NCI-H187 (cell line): ENCODE measurements at regions not wholly inside any gene's neighbourhood (a gene's known extent, or its start where the extent isn't known, plus 50 kb on each side); places are given as distances from the start of the nearest gene placed in this dataset.

Experiments used
- DNase-seq, 2 experiments: peaks; one replicate each; lab custom pipeline; 2025; lab: John Stamatoyannopoulos, UW

DNA sequence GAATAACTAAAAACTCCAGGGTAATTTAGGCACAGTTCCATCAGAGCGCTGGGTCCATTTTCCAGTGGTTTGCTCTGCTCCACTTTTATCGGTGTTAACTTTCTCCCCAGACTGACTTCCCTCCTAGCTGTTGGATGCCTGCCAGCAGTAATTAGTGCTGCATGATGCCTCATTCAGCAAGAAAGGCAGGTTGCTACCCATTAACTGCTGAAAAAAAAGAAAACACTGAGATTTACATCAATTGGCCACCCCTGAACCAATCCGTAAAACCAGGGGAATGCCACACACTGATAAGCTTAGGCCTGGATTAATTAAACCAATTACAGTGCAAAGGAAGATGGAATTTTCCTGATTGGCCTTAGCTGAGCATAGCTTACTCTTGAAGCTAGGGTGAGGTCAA, 182.4 kb upstream of the CXXC4 start:
- no peak for DNase-seq

DNA sequence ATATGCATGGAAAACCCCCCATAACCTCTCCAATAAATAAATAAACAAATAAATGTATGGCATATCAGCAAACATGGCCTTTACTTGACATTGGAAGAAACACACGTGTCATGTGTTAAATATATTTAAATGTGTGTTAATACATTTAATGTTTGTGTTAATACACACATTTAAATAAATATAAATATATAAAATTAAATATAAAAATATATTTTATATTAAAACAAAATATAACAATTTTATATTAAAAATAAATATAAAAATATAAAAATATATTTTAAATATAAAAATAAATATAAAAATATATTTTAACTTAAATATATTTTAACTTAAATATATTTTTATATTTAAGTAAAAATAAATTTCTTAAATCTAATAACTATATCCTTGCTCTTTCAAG, 187.6 kb upstream of the CXXC4 start:
- no peak for DNase-seq

DNA sequence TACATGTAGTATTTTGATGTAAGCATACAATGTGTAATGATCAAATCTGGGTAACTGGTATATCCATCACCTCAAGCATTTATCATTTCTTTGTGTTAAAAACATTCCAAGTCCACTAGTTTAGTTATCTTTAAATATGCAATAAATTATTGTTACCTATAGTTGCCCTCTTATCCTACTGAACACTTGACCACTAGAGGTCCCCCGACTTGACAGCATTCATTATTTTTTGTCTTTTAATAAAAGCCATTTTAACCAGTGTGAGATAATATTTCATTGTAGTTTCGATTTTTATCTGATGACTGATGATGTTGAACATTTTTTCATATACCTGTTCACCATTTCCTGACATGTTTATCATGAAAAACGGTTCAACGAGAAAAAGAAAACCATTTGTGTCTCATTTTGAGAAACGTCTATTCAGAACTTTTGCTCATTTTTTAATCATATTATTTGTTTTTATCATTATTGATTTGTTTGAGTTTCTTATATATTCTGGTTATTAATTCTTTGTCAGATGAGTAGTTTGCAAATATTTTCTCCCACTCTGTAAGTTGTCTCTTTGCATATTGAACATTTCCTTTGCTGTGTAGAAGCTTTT, 199.0 kb upstream of the CXXC4 start:
- no peak for DNase-seq

DNA sequence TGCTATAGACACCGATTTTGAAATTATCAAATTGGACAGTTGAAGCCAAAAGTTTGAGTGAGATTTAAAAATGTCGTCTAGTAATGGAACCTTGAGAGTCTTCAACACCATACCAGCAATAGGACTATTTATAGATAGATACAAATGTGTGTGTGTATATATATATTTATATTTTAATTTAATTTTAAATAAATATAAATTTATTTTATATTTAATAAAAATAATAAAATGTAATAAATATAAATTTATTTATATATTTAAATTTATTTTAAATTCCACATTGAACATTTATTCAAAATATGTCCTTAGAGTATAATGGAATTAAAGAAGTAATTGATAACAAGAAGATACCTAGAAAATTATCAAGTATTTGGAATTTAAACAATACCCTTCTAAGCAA, 221.9 kb upstream of the CXXC4 start:
- no peak for DNase-seq

DNA sequence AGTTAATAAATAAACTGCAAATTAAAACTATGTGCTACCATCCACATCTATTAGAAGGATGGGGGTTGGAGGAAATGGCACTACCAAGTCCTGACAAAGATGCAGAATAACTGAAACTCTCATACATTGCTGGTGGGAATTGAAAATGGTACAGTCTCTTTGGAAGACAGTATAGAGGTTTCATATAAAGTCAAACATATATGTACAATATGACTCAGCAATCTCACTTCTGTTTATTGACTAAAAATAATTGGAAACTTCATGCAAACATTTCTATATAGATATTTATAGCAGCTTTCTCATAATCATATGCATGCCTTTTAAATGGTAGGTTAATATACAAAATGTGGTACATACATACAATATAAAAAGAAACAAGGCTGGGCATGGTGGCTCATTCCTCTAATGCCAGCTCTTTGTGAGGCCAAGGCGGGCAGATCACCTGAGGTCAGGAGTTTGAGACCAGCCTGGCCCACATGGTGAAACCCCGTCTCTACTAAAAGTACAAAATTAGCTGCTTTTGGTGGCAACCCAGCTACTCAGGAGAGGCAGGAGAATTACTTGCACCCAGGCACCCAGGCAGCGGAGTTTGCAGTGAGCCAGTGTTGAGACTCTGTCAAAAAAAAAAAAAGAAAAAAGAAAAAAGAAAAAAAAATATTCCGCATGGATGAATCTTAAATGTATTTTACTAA, 225.0 kb upstream of the CXXC4 start:
- no peak for DNase-seq

DNA sequence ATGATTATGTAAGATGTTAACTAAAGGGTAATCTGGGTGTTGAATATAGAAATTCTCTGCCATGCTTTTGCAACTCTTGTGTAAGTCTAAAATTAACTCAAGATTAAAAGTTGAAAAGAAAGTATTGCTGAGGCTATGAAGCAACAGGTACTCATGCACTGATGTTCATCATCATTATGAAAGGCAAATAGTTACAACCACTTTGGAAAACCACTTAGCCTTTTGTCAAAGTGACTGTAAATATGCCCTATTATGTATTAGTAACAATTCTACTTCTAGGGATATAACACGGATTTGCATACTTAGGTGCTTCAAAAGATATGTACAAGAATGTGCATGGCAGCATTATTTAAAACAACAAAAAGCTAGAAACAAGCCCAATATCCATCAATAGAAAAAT, 227.8 kb upstream of the CXXC4 start:
- DNase-seq = no peak

DNA sequence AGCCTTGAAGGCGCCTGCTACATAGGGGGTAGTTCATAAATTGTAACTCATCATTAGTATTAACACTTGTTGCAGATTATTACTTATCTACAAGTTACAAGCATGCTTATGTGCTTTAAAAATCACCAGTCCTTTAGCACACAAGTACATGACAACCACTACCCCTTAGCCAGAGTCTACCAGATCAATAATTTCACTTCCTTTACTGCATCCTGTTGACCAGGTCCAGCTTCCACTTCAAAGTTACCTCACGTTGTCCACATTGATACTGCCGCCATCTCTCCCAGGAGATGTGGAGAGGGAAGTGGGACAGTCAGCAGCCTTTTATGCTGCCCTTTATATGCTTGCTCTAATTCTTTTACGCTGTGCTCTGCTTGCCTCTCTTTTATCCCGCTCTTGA, 231.3 kb upstream of the CXXC4 start:
- DNase-seq = no peak

DNA sequence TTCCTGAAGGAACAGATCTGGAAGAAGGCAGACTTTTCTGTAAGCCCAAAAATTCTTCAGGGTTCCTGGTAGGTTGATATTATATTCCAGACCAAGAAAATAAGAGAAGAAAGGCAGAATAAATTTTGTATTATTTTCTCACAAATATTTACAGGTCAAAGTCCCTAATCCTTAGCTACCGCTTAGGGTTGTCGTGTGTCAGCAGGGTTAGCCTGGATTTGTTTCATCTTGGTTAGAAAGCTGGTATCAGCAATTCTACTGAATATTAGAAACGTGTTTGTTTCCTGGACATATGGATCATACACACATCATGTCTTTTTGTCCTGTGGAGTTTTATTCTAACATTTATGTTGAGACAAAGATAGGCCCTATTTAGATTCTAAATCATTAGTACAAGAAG, 232.9 kb upstream of the CXXC4 start:
- DNase-seq = no peak

DNA sequence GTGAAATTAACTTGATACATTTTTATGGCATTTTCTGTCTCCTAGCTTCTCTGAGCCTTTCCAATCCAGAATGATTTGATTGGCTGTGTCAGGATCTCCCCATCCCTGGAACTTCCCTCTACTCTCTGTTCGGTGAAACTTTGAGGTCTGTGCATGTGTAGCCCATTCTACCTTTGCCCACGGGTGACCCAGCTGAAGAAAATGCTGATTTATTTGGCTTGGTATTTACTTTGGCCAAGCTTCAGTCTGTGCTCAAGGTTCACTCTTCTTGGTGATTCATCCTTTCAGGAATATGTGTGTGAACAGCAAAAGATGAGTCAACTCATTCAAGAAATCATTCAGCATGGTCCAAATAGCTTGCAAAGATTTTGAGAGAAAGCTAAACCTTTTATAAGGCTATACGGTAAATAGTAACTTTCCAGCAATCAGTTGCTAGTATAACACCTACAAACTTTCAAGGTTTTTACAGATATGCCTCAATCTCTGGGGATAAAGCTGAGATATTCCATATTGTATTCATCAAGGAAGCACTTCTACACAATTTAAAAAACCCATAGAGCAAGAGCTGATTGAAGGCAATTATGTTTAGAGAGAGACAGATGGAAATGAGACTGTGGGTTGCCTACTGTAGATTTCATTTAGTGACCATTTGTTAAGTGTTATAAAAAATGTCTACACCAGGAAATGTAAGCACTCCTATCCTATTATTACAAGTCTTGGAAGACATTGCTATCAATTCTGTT, 233.9 kb upstream of the CXXC4 start:
- DNase-seq = no peak

DNA sequence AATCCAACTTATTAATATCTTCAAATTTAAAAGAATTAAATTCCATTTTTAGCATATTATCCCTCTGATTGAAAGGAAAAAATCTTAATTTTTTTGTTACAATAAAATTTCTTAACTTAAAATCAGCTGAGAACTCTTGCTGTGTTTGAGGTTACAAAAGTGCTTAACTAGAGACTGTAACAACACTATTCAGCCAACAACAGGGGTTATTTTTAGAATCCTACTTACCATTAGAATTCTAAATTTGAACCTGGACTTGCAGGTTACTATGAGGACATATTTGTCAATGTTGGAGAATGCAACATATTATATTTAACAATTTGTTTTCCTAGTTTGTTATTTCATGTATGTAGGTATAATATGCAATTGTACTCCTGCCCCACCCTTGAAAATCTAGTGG, 238.1 kb upstream of the CXXC4 start:
- no peak for DNase-seq

DNA sequence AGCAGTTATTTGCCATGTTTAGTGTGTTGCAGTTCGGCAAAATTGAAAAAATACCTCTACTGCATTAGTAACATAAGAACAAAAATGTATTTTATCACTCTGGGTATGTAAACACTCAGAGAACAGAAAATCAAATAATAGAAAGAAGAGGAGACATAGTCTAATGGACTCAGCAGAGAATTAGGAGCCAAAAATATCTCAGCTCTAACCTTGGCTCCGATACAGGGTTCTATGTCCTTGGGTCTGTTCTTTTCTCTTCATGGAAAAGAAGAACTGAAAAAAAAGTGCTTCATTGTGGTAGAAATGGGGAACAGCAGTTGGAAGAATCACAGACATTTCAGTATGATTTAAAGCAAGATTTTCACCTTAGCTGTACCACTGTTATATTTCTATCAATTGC, 240.5 kb upstream of the CXXC4 start:
- DNase-seq = no peak

DNA sequence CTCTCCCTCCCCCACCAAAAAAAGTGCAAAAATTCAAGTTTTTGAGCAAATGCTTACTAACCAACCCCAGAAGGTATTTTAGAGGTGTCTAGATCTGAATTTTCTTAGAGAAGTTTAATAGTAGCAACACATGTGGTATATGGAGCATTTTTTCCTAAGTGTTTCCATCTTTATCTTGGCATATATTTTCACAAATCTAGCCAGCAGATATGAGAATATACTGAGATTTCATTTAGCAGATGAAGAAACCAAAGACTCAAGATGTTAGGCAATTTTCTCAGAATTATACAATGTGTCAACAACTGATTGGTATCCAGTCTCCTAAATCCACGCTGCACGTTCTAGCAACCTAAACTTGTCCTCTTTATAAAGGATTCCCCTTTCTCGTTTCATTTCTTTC, 245.5 kb upstream of the CXXC4 start:
- no peak for DNase-seq

DNA sequence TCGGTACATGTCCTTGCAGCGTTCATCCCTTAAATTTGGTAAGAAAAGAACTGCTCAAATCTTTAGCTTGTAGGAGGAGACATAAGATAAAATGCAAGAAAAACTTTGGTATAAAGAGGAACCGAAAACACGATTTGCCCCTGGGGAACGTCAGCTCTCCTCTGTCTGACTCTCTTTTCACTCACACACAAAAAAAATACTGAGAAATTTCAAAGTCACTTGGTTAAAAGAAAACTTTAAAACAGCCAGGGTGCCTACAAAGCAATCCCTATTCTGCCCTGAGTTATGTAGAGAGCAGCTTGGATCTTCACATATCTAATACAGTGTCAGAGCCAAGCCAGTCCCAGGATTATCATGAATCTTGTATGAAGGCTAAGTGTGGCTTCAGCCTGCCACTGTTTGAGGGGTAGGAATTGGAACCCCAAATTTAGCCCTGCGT, 248.5 kb upstream of the CXXC4 start:
- DNase-seq = no peak

DNA sequence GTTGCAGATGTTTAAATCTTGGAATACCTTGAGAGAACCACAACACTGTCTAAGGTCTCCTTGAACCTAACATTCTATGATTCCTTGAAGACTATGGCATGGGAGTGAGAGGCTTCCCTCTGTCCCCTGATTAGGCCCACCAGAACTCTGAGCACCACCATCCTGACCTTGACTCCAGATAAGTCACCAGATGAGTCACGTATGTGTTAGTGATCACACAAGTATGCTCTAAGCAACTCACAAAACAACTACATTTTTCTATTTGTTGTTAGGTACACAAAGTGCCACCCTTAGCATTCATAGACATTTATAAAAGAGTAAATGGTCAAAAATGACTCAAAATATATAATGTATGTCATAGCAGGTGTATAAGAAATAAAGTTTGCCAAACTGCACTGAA, 252.9 kb upstream of the CXXC4 start:
- no peak for DNase-seq

DNA sequence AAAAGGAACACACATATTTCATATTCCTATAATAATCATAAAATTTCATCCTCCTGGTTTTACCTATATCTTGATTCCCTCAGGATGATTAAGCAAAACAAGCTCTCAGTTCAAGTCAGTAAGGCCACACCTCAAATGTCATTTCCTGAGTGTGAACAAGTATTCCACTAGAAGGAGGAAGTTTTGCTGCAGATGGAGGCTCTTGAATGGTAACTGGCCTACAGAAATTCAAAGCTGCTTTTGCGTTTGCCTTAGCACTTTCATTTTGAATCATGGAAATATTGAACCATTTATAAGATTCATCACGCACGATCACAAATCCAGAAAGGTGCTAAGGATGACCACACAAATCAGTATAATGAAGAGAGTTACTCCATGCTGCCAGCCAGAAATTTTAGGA, 254.4 kb upstream of the CXXC4 start:
- DNase-seq = no peak

DNA sequence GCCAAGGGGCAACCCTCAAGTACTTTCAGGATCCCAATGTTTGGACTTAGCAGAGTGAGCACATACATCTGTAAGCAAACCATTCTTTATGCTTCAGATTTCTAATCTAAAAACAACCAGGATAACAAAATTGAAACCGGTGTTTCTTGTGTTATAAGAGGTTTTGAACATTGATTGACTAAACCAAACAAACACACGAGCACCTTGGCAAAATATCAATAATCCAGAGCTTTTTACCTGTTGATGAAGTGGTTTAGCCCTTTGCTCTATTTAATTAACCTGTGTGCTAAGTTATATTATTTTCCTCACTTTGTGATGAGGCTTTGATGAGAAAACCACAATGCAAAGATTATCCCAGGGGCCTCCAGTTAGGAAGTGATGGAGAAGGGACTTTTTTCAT, 255.3 kb upstream of the CXXC4 start:
- DNase-seq = no peak

DNA sequence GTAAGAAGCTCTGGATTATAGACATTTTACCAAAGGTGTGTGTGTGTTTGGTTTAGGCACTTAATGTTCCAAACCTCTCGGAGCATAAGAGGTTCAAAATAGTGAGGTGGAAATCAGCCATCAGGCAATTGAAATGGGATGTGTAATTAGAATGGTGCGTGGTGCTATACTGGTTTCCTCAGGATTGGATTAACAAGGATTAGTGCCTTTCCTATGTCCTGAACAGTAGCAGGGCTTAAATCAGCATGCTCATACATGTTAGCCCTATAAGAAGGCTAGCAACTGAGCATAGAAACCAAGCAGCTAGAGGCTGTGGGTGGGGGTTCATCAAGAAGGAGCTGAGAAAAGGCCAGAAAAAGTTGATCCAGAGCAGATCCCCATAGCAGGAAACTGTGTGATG, 256.8 kb upstream of the CXXC4 start:
- DNase-seq = no peak

DNA sequence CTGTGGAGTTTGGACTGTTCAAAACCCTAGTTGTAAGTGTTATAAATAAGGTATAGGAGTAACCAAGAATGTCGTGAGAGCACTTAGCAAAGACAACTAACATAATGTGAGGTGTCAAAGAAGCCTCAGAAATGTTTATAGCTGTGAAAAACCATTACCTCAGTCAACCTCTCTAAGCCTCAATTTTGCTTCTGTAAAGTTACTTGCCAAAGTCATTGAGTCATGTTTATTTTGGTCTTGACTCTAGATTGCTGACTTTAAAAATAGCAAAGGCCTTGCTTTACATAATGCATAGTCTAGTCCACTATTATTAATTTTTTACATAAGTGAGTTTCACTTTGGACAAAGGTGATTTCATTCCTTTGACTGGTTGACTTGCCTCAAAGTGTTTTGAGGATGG, 257.6 kb upstream of the CXXC4 start:
- DNase-seq = no peak

DNA sequence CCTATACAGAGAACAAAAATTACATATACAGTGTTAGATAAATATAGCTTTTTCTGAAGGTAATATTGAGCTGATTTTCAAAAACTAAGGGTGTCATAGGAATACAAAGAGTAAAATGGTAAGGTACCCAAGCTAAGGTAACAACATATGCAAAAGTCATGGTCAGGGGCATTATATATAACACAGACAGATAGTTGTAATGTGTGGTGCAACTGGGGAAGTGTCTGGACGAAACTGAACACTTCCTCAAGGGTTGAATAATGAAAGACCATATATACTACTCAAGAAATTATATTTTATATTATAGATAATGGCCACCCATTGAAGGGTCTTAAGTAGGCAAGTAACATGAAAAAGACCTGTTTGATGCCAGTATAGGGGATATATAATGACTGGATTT, 262.1 kb upstream of the CXXC4 start:
- no peak for DNase-seq

DNA sequence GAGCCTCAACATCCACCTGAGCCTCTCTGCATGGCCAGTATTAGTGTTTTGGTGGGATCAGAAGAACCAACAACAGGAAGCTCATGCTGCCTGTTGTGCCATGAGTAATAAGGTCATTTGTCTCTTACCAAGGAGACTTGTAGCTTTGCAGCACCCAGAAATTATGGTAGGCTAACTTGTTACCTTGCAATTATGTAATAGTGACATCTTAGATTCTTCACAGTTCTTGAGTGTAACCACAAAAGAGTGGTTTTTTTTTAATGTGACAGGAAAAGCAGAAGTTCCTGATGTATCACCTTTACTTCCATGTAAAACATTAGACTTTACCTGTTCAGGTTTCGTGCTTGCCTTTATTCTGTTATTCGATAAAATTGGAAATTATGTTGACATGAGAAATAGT, 263.9 kb upstream of the CXXC4 start:
- DNase-seq = no peak

DNA sequence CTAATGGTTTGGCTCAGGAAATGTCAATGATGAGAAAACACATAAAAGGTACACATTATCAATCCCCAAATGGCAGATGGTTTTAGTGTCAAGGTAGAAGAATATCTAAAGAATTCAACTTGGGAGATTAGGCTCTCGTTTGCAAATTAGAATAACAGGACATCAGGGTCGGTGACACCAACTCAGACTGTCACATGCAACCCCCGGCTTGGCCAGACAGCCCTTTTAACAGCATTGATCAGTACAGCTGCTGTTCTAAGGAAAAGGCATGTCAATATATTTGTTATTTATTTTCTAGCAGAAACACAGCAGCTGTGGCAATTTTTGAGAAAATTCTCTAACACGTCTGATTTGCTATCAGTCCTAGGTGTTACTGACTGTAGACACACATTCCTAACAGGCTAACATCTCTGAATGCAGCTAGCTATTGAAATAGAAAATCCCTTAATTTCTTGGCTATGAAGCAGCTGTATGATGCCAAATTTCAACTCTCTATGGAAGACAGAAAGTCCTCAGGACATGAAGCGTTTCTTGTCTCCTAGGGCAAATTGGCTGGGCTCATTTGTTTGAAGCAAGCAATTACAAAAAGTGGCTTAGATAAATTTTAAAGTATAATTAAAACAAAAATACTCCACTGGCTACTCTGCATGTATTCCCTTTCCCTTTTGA, 269.0 kb upstream of the CXXC4 start:
- DNase-seq = no peak

DNA sequence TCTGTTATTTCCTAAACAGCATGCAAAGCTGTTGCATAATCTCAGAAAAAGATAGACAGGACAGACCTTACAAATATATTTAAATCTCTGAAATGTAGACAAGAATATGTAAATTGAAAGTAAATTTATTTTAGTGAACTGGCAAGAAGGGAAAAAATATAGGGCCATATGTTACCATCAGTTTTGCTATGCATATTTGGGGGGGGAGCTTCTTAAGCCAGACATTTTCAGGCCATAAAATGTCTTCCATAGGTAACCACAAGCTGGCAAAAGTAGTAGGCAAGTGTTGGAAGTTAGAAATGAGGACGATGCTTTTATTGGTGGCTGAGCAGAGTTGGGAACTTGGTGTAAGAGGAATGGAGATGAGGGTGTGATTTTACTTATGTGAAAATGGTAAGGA, 272.0 kb upstream of the CXXC4 start:
- no peak for DNase-seq

DNA sequence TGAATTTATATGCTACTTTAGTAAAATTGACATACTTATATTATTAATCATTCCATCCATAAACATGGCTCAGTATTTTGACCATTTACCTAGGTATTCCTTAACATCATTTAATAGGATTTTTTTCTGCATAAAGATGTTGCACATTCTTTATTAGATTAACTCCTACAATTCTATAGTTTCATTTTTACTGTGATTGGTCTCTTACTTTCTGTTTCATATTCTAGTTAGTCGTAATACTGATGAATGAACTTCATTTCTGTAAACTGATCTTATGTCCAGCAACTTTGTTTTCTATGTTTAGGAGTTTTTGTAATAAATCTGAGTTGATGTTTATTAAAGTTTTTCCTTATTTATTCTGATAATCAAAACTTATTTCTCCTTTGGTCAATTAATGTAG, 278.2 kb upstream of the CXXC4 start:
- DNase-seq = no peak
